Stomach smooth muscle (tissue), 2 donors: ENCODE measurements at regions not wholly inside any gene's neighbourhood (a gene's known extent, or its start where the extent isn't known, plus 50 kb on each side); places are given as distances from the start of the nearest gene placed in this dataset.

Source experiments
- H3K27ac ChIP-seq: one replicate; pipeline ENCODE4 v1.7.0; 2013; ENCODE audit warnings: mild to moderate bottlenecking, low read length, inconsistent platforms
- H3K27me3 ChIP-seq, 2 donors: one replicate each; pipeline ENCODE4 v1.7.0; 2013; ENCODE audit warnings: low read length in 2 of 2; ENCODE audit not compliant: insufficient read depth in 2 of 2, control insufficient read depth in 1 of 2
- H3K36me3 ChIP-seq, 2 donors: one replicate each; pipeline ENCODE4 v1.7.0; 2013; ENCODE audit warnings: low read length in 2 of 2; ENCODE audit not compliant: control insufficient read depth in 2 of 2, insufficient read depth in 2 of 2
- H3K4me1 ChIP-seq: one replicate; pipeline ENCODE4 v1.7.0; 2013; ENCODE audit warnings: low read length; ENCODE audit not compliant: control insufficient read depth, insufficient read depth
- H3K4me3 ChIP-seq, 2 donors: one replicate each; pipeline ENCODE4 v1.7.0; 2013; ENCODE audit warnings: low read length in 2 of 2
- H3K9ac ChIP-seq, 2 donors: one replicate each; pipeline ENCODE4 v1.7.0; 2013; ENCODE audit warnings: low read length in 2 of 2, mild to moderate bottlenecking in 1 of 2
- H3K9me3 ChIP-seq, 2 donors: one replicate each; pipeline ENCODE4 v1.7.0; 2013; ENCODE audit warnings: low read length in 2 of 2; ENCODE audit not compliant: control insufficient read depth in 2 of 2
- donor health status: healthy.
- donor health status: Pancreatic carcinoma.

DNA sequence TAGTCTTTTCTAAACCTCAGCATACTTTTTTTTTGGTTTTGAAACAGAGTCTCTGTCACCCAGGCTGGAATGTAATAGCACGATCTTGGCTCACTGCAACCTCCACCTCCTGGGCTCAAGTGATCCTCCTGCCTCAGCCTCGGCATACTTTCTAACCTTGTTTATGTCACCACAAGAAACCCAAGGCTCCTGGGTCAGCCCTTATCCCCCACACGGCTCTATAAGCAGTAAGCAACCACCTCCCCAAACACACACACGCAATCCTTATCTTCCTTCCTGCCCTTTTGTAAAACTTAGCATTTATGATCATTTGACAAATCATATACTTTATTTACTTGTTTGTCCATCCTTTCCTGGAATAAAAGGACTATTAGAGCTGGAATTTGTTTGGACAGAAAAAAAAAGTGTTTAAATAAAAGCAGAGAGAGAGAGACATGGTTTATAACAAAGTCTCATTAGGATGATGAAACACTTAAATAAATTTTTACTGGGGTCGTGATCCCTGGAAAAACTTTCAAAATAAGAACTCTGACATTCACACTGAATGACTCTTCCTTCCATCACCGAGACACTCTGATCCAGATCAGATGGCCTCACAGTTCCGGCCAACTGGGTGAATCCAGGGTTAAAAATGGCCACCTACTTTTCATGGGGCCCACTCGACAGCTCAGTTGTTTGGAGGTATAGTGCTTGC is 72.7 kb upstream of the PIK3CG start:
- Histone ChIP-seq H3K9ac (no peak overlapping the region), H3K36me3 (no peaks in the 10 kb centered on the region), H3K27me3 (no peaks in the 10 kb centered on the region), H3K9me3 (no peaks in the 10 kb centered on the region), H3K27ac (no peak overlapping the region), H3K4me3 (no peak overlapping the region), H3K4me1 (peaks cover 2% of the 10 kb centered on the region)

DNA sequence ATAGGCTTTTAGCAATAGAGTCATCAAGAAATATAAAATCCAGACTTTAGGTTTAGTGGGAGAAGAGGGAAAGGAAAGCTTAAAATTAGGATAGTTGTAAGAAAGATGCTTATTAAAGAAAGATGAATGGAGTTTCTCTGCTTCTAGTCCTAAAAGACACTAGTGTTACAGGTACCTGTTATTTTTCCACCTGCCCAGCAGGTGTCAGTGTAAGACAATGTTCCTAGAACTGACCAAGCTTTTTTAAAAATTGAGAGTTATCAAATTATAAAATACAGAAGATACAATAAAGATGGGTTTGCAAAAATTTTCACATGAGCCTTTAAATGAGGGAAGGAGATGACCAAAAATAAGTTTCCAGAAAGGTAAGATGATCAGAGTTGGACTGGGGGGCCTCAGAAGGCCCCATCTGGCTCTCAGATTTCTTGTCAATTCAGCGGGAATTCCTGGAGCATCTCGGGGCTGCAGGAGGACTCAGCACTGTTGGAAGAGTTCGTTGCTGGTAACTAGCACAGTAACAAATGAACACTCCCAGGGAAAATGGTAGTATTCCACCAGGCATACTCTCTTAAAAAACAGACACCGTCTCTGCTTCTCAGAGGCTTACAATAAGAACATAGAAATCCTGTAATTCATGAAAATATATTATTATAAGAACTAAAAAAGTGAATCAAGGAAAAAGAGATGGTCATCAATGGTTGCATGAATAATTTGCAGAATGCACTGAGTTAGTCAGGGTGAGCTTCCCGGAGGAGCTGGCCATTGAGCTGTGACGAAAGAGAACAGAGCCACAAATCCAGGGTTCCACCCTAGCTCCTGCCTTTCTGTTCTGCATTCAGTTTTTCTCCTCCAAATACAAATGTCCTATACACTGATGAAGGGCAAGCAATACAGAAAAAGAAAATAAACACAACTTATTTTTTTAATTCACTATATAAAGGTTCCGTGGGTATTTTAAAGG is 71.8 kb upstream of the PIK3CG start:
- Histone ChIP-seq H3K4me3 (no peak overlapping the region), H3K9ac (no peak overlapping the region), H3K9me3 (no peaks in the 10 kb centered on the region), H3K27ac (no peak overlapping the region), H3K36me3 (no peaks in the 10 kb centered on the region), H3K4me1 (peaks cover 2% of the 10 kb centered on the region), H3K27me3 (no peaks in the 10 kb centered on the region)

- H3K9me3 ChIP-seq = no peaks in the 10 kb centered on the region
- no peak overlapping the region for H3K9ac ChIP-seq
- peaks cover 2% of the 10 kb centered on the region for H3K4me1 ChIP-seq
- no peak overlapping the region for H3K4me3 ChIP-seq
- H3K27me3 ChIP-seq = no peaks in the 10 kb centered on the region
- no peaks in the 10 kb centered on the region for H3K36me3 ChIP-seq
- no peak overlapping the region for H3K27ac ChIP-seq
Observed at GRCh38 chr7:106794276-106795083, 70.6 kb upstream of the PIK3CG start.

GRCh38 chr7:106795084-106795876 is 69.8 kb upstream of the PIK3CG start:
- Histone ChIP-seq H3K27me3 (peaks cover 0 to 1% of the 10 kb centered on the region in 2 donors), H3K27ac (no peak overlapping the region), H3K4me3 (no peak overlapping the region), H3K36me3 (no peaks in the 10 kb centered on the region), H3K4me1 (peaks cover 2% of the 10 kb centered on the region), H3K9ac (no peak overlapping the region), H3K9me3 (no peaks in the 10 kb centered on the region)

DNA sequence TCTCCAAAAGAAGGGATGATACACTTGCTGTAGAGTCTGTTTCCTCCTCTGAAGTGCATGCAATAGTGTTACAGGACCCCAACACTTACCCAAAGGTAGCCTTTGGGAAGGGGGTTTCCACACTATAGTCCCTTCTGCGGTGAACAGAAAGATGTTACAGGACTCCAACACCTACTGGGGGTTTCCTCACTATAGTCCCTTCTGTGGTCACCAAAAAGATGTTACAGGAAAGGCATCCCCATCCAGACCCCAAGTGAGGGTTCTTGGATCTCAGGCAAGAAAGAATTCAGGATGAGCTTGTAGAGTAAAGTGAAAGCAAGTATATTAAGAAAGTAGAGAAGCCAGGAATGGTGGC is 69.2 kb upstream of the PIK3CG start:
- Histone ChIP-seq H3K4me1 (peaks cover 2% of the 10 kb centered on the region), H3K36me3 (no peaks in the 10 kb centered on the region), H3K27me3 (peaks cover 0 to 2% of the 10 kb centered on the region in 2 donors), H3K4me3 (no peak overlapping the region), H3K9ac (no peak overlapping the region), H3K27ac (no peak overlapping the region), H3K9me3 (no peaks in the 10 kb centered on the region)

DNA sequence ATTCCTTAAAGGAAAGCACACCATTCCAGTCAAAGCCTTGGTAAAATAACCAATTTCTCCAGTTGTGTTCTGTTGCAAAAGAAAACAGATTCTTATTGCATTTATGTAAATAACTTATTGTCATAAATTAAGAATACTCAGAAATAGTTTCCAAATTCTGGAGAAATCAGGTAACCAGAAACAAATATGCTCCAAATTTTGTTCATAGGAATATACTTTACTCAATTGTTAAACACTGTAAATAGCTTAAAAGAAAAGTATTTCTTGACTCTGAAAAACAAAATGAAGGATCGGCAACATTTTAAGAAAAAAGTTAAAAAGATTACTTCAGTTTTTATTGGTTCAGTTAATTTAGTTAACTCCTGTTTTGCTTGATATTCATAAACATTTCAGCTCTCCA is 67.1 kb upstream of the PIK3CG start:
- Histone ChIP-seq H3K27me3 (peaks cover 0 to 2% of the 10 kb centered on the region in 2 donors), H3K4me3 (no peak overlapping the region), H3K36me3 (no peaks in the 10 kb centered on the region), H3K27ac (no peak overlapping the region), H3K4me1 (peaks cover 2% of the 10 kb centered on the region), H3K9ac (no peak overlapping the region), H3K9me3 (no peaks in the 10 kb centered on the region)

DNA sequence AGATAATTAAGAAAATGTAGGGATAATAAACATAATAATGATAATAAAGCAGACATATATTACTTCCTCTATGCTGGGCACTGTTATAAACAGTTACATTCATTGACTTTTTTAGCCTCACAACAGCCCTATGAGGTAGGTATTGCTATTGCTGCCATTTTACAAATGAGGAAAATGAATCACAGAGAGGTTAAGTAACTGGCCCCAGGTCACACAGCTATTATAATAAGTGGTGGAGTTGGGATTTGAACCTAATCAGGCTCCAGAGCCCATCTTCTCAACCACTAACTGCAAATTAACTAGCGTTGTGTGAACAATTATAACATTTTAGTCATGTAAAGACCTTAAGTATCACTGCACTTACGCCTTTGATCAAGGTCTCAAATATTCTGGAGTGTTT is 62.5 kb upstream of the PIK3CG start:
- H3K4me3 ChIP-seq = no peak overlapping the region

GRCh38 chr7:106806556-106806955 is 58.5 kb upstream of the PIK3CG start:
- Histone ChIP-seq H3K36me3 (no peaks in the 10 kb centered on the region), H3K9me3 (no peaks in the 10 kb centered on the region), H3K27me3 (no peaks in the 10 kb centered on the region), H3K27ac (no peak overlapping the region), H3K4me3 (no peak overlapping the region), H3K4me1 (no peaks in the 10 kb centered on the region), H3K9ac (no peak overlapping the region)

More for the DNA sequence above, 62.5 kb upstream of the PIK3CG start:
- H3K4me1 ChIP-seq = no peaks in the 10 kb centered on the region
- H3K36me3 ChIP-seq = no peaks in the 10 kb centered on the region
- no peak overlapping the region for H3K9ac ChIP-seq
- H3K27me3 ChIP-seq = peaks cover 0 to 2% of the 10 kb centered on the region in 2 donors
- H3K27ac ChIP-seq = no peak overlapping the region
- H3K9me3 ChIP-seq = no peaks in the 10 kb centered on the region

GRCh38 chr7:106807474-106807873 is 57.6 kb upstream of the PIK3CG start:
- Histone ChIP-seq H3K9ac (no peak overlapping the region), H3K27me3 (no peaks in the 10 kb centered on the region), H3K9me3 (no peaks in the 10 kb centered on the region), H3K36me3 (no peaks in the 10 kb centered on the region), H3K4me3 (no peak overlapping the region), H3K27ac (no peak overlapping the region), H3K4me1 (no peaks in the 10 kb centered on the region)
